HepG2 (cell line): ENCODE measurements at regions not wholly inside any gene's neighbourhood (a gene's known extent, or its start where the extent isn't known, plus 50 kb on each side); places are given as distances from the start of the nearest gene placed in this dataset.

Source experiments
- ATAC-seq: fragments of 200-7000 bp; cut with Tn5 transposase; 3 replicates; pipeline ENCODE4 v1.9.1; 2020; ENCODE audit warnings: mild to moderate bottlenecking, moderate library complexity
- BruUV-seq: library from RNA; stranded (reverse); fragments of 400-500 nt; replicated peaks from 2 replicates; lab custom pipeline; 2021; lab: Mats Ljungman, UMichigan
- CTCF ChIA-PET: fragments of 300-600 bp; formaldehyde crosslinking; extraction: SDS; loops from one replicate; lab custom pipeline; 2021; ENCODE audit warnings: low total read pairs, inconsistent platforms, low intra/inter-chr PET ratio; lab: Yijun Ruan, JAX
- POLR2A ChIA-PET: fragments of 350-600 bp; sonication (Branson Sonifier 250); formaldehyde crosslinking; loops from one replicate; lab custom pipeline; 2020; ENCODE audit warnings: antibody characterized with exemption, inconsistent platforms; lab: Yijun Ruan, JAX
- DNase-seq: peaks from one replicate; pipeline ENCODE4 v3.0.0-alpha.2; 2015; ENCODE audit warnings: low spot score
- FAIRE-seq: peaks from 3 replicates; lab custom pipeline; 2011; peaks lifted over from hg19 to GRCh38; lab: Jason Lieb, UNC
- H2AFZ ChIP-seq: one replicate; pipeline ENCODE4 v1.6.1; 2011; ENCODE audit warnings: low read length, inconsistent platforms
- H3K27ac ChIP-seq: fragments of 300-600 bp; 3 replicates; pipeline ENCODE4 v1.8.0; 2011; ENCODE audit warnings: mixed run types, mild to moderate bottlenecking, mixed read lengths, low read length, inconsistent platforms; ENCODE audit not compliant: insufficient read depth; ENCODE audit errors: extremely low read length
- H3K27me3 ChIP-seq, 2 experiments: fragments of 200-600 bp in 1 of 2; 2 replicates in 1 of 2; 3 replicates in 1 of 2; pipeline versions ENCODE4 v1.6.0 to v1.8.0; 2011; ENCODE audit warnings: low read length in 2 of 2, mild to moderate bottlenecking in 2 of 2, moderate library complexity in 2 of 2, inconsistent platforms in 1 of 2; ENCODE audit not compliant: insufficient read depth in 2 of 2, control insufficient read depth in 1 of 2
- H3K36me3 ChIP-seq, 2 experiments: fragments of 200-600 bp in 1 of 2; replicated peaks in 1 of 2; 2 replicates in 1 of 2; 3 replicates in 1 of 2; pipeline versions ENCODE4 v1.5.1 to v1.8.0; 2011; ENCODE audit warnings: low read length in 2 of 2, inconsistent platforms in 1 of 2; ENCODE audit not compliant: insufficient read depth in 2 of 2, control insufficient read depth in 1 of 2
- H3K4me1 ChIP-seq: 2 replicates; pipeline ENCODE4 v1.5.1; 2012; ENCODE audit warnings: low read length, inconsistent platforms; ENCODE audit not compliant: insufficient read depth
- H3K4me2 ChIP-seq: 2 replicates; pipeline ENCODE4 v1.6.0; 2011; ENCODE audit warnings: low read depth, low read length, inconsistent platforms
- H3K4me3 ChIP-seq, 3 experiments: fragments of 200-600 bp in 1 of 3; sonication (generic), shearing (Covaris generic) in 1 of 3; replicated peaks in 1 of 3; 2 replicates each; pipeline ENCODE4 v1.5.1; 2011 to 2016; ENCODE audit warnings: low read length in 3 of 3, inconsistent platforms in 2 of 3, low read depth in 2 of 3, mild to moderate bottlenecking in 2 of 3, control low read depth in 1 of 3, mixed read lengths in 1 of 3; ENCODE audit not compliant: insufficient read depth in 1 of 3
- H3K79me2 ChIP-seq: one replicate; pipeline ENCODE4 v1.6.1; 2011; ENCODE audit warnings: low read length, inconsistent platforms; ENCODE audit not compliant: insufficient read depth
- H3K9ac ChIP-seq: 2 replicates; pipeline ENCODE4 v1.6.0; 2011; ENCODE audit warnings: mild to moderate bottlenecking, low read depth, low read length, inconsistent platforms; ENCODE audit not compliant: insufficient read depth
- H3K9me3 ChIP-seq: 2 replicates; pipeline ENCODE4 v1.5.1; 2012; ENCODE audit warnings: mild to moderate bottlenecking, low read length
- H4K20me1 ChIP-seq: 2 replicates; pipeline ENCODE4 v1.6.0; 2011; ENCODE audit warnings: inconsistent platforms, mild to moderate bottlenecking, low read length, moderate library complexity; ENCODE audit not compliant: insufficient read depth
- ADNP ChIP-seq: sonication (generic); formaldehyde crosslinking; IDR thresholded peaks from 2 replicates; pipeline ENCODE4 v1.4.0; 2020; ENCODE audit warnings: missing genetic modification reagents
- BCL6 ChIP-seq: IDR thresholded peaks from 2 replicates; pipeline ENCODE4 v1.6.1; 2016; ENCODE audit warnings: missing genetic modification reagents, missing compliant biosample characterization
- DPF2 ChIP-seq: sonication (generic); formaldehyde crosslinking; IDR thresholded peaks from 2 replicates; pipeline ENCODE4 v1.4.0; 2020; ENCODE audit warnings: mild to moderate bottlenecking, low read depth, missing genetic modification reagents, borderline replicate concordance
- JUN ChIP-seq: sonication (generic); formaldehyde crosslinking; IDR thresholded peaks from 2 replicates; pipeline ENCODE4 v1.4.0; 2020; ENCODE audit warnings: mild to moderate bottlenecking, missing genetic modification reagents
- ZNF225 ChIP-seq: sonication (generic); formaldehyde crosslinking; IDR thresholded peaks from 2 replicates; pipeline ENCODE4 v1.4.0; 2020; ENCODE audit warnings: mild to moderate bottlenecking, missing genetic modification reagents
- ZNF234 ChIP-seq: sonication (generic); formaldehyde crosslinking; conservative IDR thresholded peaks from 2 replicates; pipeline ENCODE4 v1.5.1; 2020; ENCODE audit warnings: mild to moderate bottlenecking, missing genetic modification reagents
- ZNF251 ChIP-seq: sonication (generic); formaldehyde crosslinking; IDR thresholded peaks from 2 replicates; pipeline ENCODE4 v1.9.0; 2021; ENCODE audit warnings: mild to moderate bottlenecking, missing genetic modification reagents
- ZNF34 ChIP-seq: sonication (generic); formaldehyde crosslinking; IDR thresholded peaks from 2 replicates; pipeline ENCODE4 v1.4.0; 2020; ENCODE audit warnings: mild to moderate bottlenecking, missing genetic modification reagents, borderline replicate concordance
- ZNF460 ChIP-seq: sonication (generic); formaldehyde crosslinking; IDR thresholded peaks from 2 replicates; pipeline ENCODE4 v1.5.1; 2020; ENCODE audit warnings: missing genetic modification reagents, mild to moderate bottlenecking, borderline replicate concordance
- ZNF564 ChIP-seq: sonication (generic); formaldehyde crosslinking; IDR thresholded peaks from 2 replicates; pipeline ENCODE4 v1.8.1; 2023; ENCODE audit warnings: mild to moderate bottlenecking, missing genetic modification reagents
- ZNF614 ChIP-seq: IDR thresholded peaks from 2 replicates; pipeline ENCODE4 v1.6.1; 2018; ENCODE audit warnings: missing biosample characterization, missing genetic modification reagents, inconsistent platforms, borderline replicate concordance
- ZNF780A ChIP-seq: sonication (generic); formaldehyde crosslinking; IDR thresholded peaks from 2 replicates; pipeline ENCODE4 v1.8.0; 2022; ENCODE audit warnings: mild to moderate bottlenecking, missing genetic modification reagents, moderate library complexity
- ZSCAN31 ChIP-seq: sonication (generic); formaldehyde crosslinking; IDR thresholded peaks from 2 replicates; pipeline ENCODE4 v1.5.0; 2020; ENCODE audit warnings: low read depth, mild to moderate bottlenecking, missing genetic modification reagents
- WGBS: methylation state at CpG from one replicate; pipeline ENCODE4 v1.1.6; 2017; ENCODE audit warnings: low lambda C conversion rate; 5-methylcytosine and 5-hydroxymethylcytosine counted together
- in situ Hi-C: cut with HindIII; loops from 2 replicates; pipeline ENCODE4 v1.10.0; 2017; ENCODE audit warnings: low pct_unique_long_range_greater_than_20kb; ENCODE audit not compliant: extremely low pct_ligation_motif_present
- intact Hi-C: fragments of 100-400 bp; cut with micrococcal nuclease; formaldehyde crosslinking; loops from one replicate; pipeline ENCODE4 v1.10.0; 2022; ENCODE audit not compliant: unreplicated experiment
- TF ChIP-seq, protein P1 (sequence below): sonication (generic); formaldehyde crosslinking; IDR thresholded peaks from 2 replicates; pipeline ENCODE4 v1.9.0; 2021; ENCODE audit warnings: missing genetic modification reagents, borderline replicate concordance
- TF ChIP-seq, protein P2 (sequence below): IDR thresholded peaks from 2 replicates; pipeline ENCODE4 v1.6.1; 2016; ENCODE audit warnings: missing compliant biosample characterization, missing genetic modification reagents, borderline replicate concordance
- TF ChIP-seq, protein P3 (sequence below): sonication (generic); formaldehyde crosslinking; IDR thresholded peaks from 2 replicates; pipeline ENCODE4 v1.4.0; 2020; ENCODE audit warnings: missing genetic modification reagents

DNA sequence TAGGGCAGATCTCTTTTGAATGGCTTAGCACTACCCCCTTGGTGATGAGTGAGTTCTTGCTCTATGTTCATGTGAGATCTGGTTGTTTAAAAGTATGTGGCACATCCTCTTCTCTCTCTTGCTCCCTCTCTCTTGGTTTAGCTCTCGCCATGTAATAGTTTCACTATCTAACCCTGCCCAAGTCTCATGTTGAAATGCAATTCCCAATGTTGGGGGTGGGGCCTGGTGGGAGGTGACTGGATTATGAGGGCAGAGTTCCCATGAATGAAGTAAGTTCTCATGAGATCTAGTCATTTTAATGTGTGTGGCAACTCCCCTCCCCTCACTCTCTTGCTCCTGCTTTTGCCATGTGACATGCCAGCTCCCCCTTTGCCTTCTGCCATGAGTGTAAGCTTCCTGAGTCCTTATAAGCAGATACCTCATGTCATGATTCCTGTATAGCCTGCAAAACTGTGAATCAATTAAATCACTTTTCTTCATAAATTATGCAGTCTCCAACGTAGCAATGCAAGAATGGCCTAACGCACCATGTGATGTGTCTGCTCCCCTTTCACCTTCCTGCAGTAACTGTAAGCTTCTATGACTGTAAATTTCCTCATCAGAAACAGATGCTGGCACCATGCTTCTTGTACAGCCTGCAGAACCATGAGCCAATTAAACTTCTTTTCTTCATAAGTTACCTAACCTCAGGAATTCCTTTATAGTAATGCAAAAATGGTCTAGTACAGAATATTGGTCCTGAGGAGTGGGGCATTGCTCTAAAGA lies 74.8 kb upstream of the KCNH8 start (continued):
- TF ChIP-seq, protein P1, sequence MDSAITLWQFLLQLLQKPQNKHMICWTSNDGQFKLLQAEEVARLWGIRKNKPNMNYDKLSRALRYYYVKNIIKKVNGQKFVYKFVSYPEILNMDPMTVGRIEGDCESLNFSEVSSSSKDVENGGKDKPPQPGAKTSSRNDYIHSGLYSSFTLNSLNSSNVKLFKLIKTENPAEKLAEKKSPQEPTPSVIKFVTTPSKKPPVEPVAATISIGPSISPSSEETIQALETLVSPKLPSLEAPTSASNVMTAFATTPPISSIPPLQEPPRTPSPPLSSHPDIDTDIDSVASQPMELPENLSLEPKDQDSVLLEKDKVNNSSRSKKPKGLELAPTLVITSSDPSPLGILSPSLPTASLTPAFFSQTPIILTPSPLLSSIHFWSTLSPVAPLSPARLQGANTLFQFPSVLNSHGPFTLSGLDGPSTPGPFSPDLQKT (CRISPR knock-in tag): no peak
- no peak for TF ChIP-seq ZNF34 (CRISPR knock-in tag)
- TF ChIP-seq, all 625 proteins: peak for 0

DNA sequence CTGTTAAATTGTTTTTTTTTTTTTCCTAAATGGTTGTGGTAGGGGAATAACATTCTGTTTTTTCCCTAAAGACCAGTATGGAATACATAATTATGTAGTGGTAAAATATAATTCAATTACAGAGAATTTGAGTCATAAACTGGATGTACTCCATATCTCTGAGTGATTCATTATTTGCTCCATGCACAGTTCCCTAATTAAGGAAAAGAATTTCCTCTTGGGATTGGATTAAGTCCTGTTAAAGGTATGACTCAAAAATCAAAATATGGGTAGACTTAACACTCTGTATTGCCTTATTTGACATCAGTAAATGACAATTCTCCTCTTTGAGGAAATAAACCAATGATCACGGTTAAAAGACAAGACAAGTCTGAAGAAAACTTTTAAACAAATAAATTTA lies 78.0 kb upstream of the KCNH8 start:
- ATAC-seq: no peak
- BruUV-seq: no TSS peak
- intact Hi-C loops: no loop called here

More for the DNA sequence above, 78.0 kb upstream of the KCNH8 start:
- Histone ChIP-seq H3K4me2 (no peak overlapping the region), H3K9me3 (no peaks in the 10 kb centered on the region; the same call in 1 of the 2 replicates), H2AFZ (no peak overlapping the region), H3K27me3 (no peaks in the 10 kb centered on the region), H3K4me3 (no peak overlapping the region), H4K20me1 (no peaks in the 10 kb centered on the region), H3K79me2 (no peaks in the 10 kb centered on the region), H3K4me1 (no peaks in the 10 kb centered on the region), H3K9ac (no peak overlapping the region), H3K27ac (no peak overlapping the region), H3K36me3 (no peaks in the 10 kb centered on the region)
- ChIA-PET POLR2A (no interaction called here), CTCF (no interaction called here)
- FAIRE-seq: no peak
- in situ Hi-C loops: loop anchor here (25.0 kb wide), 1 partner anchor 467 kb away; no protein-coding TSS in a partner anchor
- no peak for TF ChIP-seq ZNF251
- no peak for TF ChIP-seq ZNF780A (CRISPR knock-in tag)
- no peak for TF ChIP-seq ADNP (CRISPR knock-in tag)
- no peak for TF ChIP-seq BCL6 (CRISPR knock-in tag)
- no peak for TF ChIP-seq ZNF564 (CRISPR knock-in tag)
- TF ChIP-seq ZSCAN31 (CRISPR knock-in tag): no peak
- TF ChIP-seq DPF2 (CRISPR knock-in tag): no peak
- no peak for TF ChIP-seq ZNF614 (CRISPR knock-in tag)
- TF ChIP-seq ZNF225 (CRISPR knock-in tag): no peak
- TF ChIP-seq, protein P2, sequence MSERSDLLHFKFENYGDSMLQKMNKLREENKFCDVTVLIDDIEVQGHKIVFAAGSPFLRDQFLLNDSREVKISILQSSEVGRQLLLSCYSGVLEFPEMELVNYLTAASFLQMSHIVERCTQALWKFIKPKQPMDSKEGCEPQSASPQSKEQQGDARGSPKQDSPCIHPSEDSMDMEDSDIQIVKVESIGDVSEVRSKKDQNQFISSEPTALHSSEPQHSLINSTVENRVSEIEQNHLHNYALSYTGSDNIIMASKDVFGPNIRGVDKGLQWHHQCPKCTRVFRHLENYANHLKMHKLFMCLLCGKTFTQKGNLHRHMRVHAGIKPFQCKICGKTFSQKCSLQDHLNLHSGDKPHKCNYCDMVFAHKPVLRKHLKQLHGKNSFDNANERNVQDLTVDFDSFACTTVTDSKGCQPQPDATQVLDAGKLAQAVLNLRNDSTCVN: no peak
- TF ChIP-seq, protein P3, sequence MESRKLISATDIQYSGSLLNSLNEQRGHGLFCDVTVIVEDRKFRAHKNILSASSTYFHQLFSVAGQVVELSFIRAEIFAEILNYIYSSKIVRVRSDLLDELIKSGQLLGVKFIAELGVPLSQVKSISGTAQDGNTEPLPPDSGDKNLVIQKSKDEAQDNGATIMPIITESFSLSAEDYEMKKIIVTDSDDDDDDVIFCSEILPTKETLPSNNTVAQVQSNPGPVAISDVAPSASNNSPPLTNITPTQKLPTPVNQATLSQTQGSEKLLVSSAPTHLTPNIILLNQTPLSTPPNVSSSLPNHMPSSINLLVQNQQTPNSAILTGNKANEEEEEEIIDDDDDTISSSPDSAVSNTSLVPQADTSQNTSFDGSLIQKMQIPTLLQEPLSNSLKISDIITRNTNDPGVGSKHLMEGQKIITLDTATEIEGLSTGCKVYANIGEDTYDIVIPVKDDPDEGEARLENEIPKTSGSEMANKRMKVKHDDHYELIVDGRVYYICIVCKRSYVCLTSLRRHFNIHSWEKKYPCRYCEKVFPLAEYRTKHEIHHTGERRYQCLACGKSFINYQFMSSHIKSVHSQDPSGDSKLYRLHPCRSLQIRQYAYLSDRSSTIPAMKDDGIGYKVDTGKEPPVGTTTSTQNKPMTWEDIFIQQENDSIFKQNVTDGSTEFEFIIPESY (CRISPR knock-in tag): no peak
- TF ChIP-seq ZNF234 (CRISPR knock-in tag): no peak
- no peak for TF ChIP-seq JUN
- TF ChIP-seq ZNF460 (CRISPR knock-in tag): no peak
- 0% methylated on average over 1 of the region's 1 CpG for WGBS
- DNase-seq: no peak
